HG03442 (cell line): ENCODE measurements at regions not wholly inside any gene's neighbourhood (a gene's known extent, or its start where the extent isn't known, plus 50 kb on each side); places are given as distances from the start of the nearest gene placed in this dataset.
"Not testable (repeated sequence)": the region's sequence is repeated elsewhere in the genome, so short reads cannot be mapped to it uniquely, and the experiment has no call there.

Experiments
- ATAC-seq: cut with Tn5 transposase; IDR thresholded peaks from one replicate; pipeline ENCODE4 v1.9.1; 2021; ENCODE audit warnings: mild to moderate bottlenecking, moderate library complexity; ENCODE audit not compliant: unreplicated experiment

DNA sequence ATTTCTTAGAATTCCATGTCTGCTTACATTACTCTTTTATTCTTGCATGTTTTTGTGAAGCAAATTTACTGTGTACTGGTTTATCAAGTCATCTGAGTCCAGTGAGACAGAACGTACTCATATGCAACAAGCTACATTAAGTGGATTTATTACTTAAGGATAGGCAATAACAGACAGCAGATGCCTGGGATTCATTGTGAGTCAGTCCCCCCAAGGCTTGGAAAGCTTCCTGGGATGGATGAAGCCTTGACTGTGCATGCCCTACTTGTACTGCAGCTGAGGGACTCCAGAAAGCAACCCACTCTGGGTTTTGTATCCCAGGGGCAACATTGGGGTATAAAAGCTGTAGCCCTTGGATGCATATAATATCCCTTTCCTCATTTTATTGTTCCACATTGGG lies 113.4 kb upstream of the RAB18 start:
- no peak for ATAC-seq

GRCh38 chr10:27388761-27389399 lies 115.2 kb upstream of the RAB18 start:
- no peak for ATAC-seq

DNA sequence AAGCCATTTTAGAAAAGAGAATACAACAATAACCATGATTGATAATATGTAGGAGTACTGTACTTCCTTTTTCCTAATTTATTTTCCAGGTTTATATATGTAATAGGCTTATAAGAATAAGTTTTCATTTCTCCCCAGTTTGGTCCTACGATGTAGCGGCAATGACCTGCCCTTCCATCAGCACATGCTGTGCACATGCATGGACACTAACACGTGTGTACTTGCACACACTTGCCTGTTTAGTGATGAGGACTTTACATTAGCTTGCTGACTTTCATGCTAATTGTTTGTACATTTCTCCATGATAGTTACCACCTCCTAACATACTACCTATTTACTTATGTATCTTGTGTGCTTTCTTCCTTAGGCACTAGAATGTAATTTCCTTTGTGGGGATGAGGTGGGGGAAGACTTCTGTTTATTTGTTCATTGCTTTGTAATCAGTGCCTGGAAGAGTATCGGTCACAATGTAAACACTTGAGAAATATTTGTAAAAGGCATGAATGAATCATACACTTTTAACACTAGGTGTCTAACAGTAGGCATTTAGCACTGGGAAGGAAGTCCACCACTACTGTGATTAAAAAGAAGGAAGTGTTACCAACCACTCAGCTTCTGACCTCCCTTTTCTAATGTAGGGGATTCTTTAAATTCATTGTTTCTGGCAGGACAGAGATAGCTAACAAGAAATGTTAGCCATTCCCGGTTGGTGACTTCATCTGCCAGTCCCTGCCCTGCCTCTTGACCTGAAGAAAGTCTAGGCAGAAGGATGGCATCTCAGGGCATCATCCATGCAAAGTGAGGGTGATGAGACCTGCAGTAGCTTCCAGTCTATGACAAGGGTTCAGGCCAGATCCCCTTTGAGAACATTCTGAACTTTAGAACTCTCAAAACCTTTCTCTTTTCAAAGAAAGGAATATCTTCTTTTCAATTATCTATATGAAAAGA lies 120.2 kb upstream of the RAB18 start:
- ATAC-seq = no peak

DNA sequence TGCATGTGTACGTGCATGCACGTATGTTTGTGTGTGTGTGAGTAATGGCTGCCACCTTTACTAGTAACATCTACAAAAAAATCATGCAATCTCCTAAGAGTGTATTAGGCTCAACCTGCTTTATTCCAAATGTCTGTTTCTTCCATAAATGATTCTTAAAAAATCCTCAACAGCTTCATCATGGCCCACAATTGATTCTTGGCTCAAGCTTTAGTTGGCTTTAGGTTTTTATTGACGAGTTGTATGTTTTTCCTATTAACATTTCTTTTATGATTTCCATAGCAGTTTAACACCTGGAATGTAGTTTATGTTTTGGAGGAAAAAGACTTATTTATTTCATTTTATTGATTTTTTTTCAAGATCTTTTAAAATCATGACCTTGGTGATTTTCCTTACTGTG lies 121.9 kb upstream of the RAB18 start:
- ATAC-seq = no peak

DNA sequence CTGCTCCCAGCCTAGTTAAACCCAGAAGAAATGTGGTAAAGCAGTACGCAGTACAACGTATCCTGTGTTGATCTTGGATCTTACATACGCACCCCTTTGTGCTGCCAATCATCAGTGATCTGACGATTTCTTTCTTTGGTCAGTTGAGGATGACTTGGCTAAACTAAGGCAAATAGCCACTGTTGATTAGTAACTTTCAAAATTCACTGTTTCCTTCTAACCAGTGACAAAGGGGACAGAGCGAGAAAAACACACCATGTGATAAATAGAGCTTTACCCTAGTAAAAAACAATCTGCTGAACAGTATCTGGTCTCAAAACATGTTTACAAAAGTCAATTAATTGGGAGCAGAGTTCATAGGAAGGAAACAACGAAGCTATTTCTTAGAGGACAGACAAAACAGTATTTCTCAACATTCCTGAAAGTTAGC lies 123.2 kb upstream of the RAB18 start:
- no peak for ATAC-seq

- not testable (repeated sequence) for ATAC-seq
Observed at GRCh38 chr10:27379041-27379440, 125.1 kb upstream of the RAB18 start.

GRCh38 chr10:27373566-27374160 lies 130.4 kb upstream of the RAB18 start:
- ATAC-seq = no peak

DNA sequence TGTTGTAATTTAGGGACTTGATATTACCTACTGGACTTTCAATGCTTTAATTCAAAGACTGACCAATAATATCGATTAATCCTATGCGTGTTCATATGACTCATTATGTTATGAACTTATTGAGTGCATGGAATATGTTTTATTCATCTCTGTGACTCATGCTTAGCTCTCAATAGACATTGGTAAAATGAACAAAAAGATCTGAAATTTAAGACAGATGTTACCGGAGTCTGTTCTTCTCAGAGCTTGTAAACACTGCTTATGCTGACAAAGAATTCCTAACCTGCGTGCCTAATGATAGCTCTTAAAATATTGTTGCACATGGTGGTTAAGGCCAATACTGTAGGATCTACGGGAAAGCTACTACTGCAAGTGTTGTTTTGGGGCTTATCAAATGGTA lies 131.5 kb upstream of the ACBD5 start:
- no peak for ATAC-seq

DNA sequence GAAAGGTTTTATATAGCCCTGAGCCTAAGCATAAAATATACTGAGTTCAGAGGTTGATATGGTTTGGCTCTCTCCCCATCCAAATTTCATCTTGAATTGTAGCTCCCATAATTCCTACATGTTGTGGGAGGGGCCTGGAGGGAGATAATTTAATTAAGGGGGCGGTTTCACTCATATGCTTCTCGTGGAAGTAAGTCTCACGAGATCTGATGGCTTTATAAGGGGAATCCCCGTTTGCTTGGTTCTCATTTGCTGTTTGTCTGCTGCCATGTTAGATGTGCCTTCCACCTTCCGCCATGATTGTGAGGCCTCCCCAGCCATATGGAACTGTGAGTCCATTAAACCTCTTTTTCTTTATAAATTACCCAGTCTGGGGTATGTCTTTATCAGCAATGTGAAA lies 130.8 kb upstream of the ACBD5 start:
- not testable (repeated sequence) for ATAC-seq

DNA sequence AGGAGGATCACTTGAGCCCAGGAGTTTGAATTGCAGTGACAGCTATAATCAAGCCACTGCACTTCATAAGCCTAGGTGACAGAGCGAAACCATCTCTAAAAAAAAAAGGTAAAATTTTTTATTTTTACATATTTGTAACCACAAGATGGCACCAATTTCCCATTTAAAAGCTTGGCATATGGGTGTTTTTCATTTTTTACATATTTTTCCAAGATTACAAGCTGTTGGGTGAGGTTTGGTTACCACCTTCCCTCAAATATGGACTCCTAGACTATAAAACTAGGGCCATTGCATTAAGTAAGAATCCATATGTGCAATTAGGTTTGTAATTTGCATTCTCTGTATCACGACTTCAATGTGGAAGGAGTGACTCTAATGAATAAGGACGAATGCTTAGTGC lies 129.3 kb upstream of the ACBD5 start:
- no peak for ATAC-seq

GRCh38 chr10:27368706-27369105 lies 128.1 kb upstream of the ACBD5 start:
- ATAC-seq = no peak

GRCh38 chr10:27366769-27367168 lies 126.2 kb upstream of the ACBD5 start:
- ATAC-seq = no peak

GRCh38 chr10:27364028-27364427 lies 123.4 kb upstream of the ACBD5 start:
- ATAC-seq = no peak

- ATAC-seq = peak; percentile 89
Observed at GRCh38 chr10:27360581-27361172, 120.1 kb upstream of the ACBD5 start.

DNA sequence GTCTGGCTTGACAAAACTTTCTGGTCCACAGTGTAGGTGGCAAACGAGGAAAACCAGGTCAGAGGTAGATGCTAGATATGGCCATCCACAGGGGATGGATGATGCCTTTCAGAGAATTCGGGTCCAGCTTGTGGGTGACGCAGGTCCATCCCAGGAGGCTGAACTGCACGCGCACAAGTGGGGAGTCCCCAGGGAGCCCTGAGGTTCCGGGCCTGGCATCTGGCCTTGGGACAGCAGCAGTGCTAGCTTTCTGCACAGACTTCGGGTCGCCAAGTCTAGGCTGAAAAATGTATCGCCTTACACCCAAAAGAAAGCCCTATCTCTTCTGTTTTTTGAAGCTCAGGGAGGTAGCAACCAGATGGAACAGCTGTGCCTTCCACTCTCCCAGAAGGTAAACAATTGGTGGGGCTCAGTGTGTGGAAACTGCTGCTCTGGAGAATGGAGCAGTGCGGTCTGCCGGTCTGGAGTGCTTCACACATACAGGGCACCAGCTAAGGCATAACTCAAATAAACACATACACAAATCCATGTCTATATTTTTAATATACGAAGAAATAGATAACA lies 119.3 kb upstream of the ACBD5 start:
- no peak for ATAC-seq

GRCh38 chr10:27356738-27357137 lies 116.1 kb upstream of the ACBD5 start:
- no peak for ATAC-seq

DNA sequence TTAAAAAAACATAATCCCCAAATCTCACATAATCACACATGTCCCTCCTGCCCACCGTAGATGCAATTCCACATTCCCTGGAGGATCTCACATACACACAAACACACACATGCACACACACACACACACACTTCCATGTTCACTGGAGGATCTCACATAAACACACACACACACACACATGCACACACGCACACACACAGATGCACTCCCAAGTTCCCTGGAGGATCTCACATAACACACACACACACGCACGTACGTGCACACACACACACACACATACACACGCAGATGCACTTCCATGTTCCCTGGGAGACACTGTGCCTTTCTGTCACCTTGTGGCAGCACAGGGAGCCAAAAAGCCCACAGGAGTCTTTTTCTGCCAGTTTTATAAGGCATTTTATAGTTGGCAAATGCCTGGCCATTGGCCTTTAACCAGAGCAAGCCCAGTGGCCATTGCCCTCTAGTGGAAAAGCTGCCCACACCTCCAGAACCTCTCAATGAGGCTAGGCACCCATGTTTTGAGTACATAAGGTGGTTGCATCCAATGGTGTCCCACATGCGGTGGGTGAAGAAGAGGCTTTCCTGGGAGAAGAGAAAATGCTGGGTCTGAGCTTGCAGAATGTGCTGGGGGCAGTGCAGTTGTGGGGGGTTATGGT lies 115.4 kb upstream of the ACBD5 start:
- ATAC-seq = no peak

GRCh38 chr10:27354643-27355270 lies 114.2 kb upstream of the ACBD5 start:
- peak; percentile 96 for ATAC-seq

DNA sequence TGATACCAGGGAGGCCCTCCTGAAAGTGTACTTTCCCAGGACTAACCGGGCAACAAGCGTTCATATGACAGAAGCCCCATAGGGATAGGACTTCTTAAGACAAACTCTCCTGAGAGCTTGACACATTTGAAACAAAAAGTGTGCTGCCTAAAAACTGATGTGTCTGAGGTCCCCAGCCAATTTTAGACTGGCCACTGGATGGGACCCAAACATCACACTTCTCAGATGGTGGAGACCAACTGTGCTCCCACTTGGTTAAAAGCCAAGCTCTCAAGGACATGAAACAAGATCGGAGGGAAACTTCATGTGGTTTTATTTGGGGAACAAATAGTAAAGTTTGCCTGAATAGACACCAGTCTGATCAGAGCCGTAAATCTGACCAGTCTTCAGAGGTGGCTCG lies 113.5 kb upstream of the ACBD5 start:
- peak; percentile 9 for ATAC-seq

GRCh38 chr10:27349987-27350386 lies 109.4 kb upstream of the ACBD5 start:
- no peak for ATAC-seq
